ENCODE measurements at regions not wholly inside any gene's neighbourhood (a gene's known extent, or its start where the extent isn't known, plus 50 kb on each side); places are given as distances from the start of the nearest gene placed in this dataset.

GRCh38 chr5:96584712-96585111 is 77.5 kb upstream of the CAST start:
- TF ChIP-seq CTCF (conservative IDR thresholded peaks at IDR 0.05; ENCODE audit: low read depth, low read length), result no peak
- DNase-seq (ENCODE audit: low read depth), result no peak

GRCh38 chr5:96588539-96588938 is 73.6 kb upstream of the CAST start:
- no peak for TF ChIP-seq CTCF (conservative IDR thresholded peaks at IDR 0.05; ENCODE audit: low read depth, low read length)
- no peak for DNase-seq (ENCODE audit: low read depth)
- H3K4me3 ChIP-seq (ENCODE audit: low read depth, low read length), result no peak overlapping the region

More at GRCh38 chr5:96584712-96585111, 77.5 kb upstream of the CAST start:
- no peak overlapping the region for H3K4me3 ChIP-seq (ENCODE audit: low read depth, low read length)

GRCh38 chr5:96590796-96591195 is 71.4 kb upstream of the CAST start:
- TF ChIP-seq CTCF (conservative IDR thresholded peaks at IDR 0.05; ENCODE audit: low read depth, low read length), result no peak
- no peak for DNase-seq (ENCODE audit: low read depth)
- H3K4me3 ChIP-seq (ENCODE audit: low read depth, low read length), result no peak overlapping the region

GRCh38 chr5:96595300-96596090 is 66.7 kb upstream of the CAST start:
- H3K4me3 ChIP-seq (ENCODE audit: low read depth, low read length), result no peak overlapping the region
- peak; percentile 53 for TF ChIP-seq CTCF (conservative IDR thresholded peaks at IDR 0.05; ENCODE audit: low read depth, low read length)
- no peak for DNase-seq (ENCODE audit: low read depth)

- peak; percentile 63 for DNase-seq (ENCODE audit: low read depth)
- TF ChIP-seq CTCF (conservative IDR thresholded peaks at IDR 0.05; ENCODE audit: low read depth, low read length), result no peak
- no peak overlapping the region for H3K4me3 ChIP-seq (ENCODE audit: low read depth, low read length)
Measured at GRCh38 chr5:96597438-96598020, 64.6 kb upstream of the CAST start.

GRCh38 chr5:96601200-96601599 is 61.0 kb upstream of the CAST start:
- no peak for DNase-seq (ENCODE audit: low read depth)
- TF ChIP-seq CTCF (conservative IDR thresholded peaks at IDR 0.05; ENCODE audit: low read depth, low read length), result no peak

More at GRCh38 chr5:96601200-96601599, 61.0 kb upstream of the CAST start:
- no peak overlapping the region for H3K4me3 ChIP-seq (ENCODE audit: low read depth, low read length)
